ENCODE measurements at regions not wholly inside any gene's neighbourhood (a gene's known extent, or its start where the extent isn't known, plus 50 kb on each side); places are given as distances from the start of the nearest gene placed in this dataset.

GRCh38 chr22:22144858-22145257, 99.7 kb upstream of the VPREB1 start:
- DNase-seq: no peak

- no peak for DNase-seq
Measured at GRCh38 chr22:22143448-22143847, 101.1 kb upstream of the VPREB1 start.

GRCh38 chr22:22142661-22143060, 101.9 kb upstream of the VPREB1 start:
- no peak for DNase-seq

- no peak for DNase-seq
Measured at GRCh38 chr22:22141771-22142591, 102.6 kb upstream of the VPREB1 start.

GRCh38 chr22:22141031-22141430, 103.6 kb upstream of the VPREB1 start:
- DNase-seq: no peak

GRCh38 chr22:22139364-22139763, 105.2 kb upstream of the VPREB1 start:
- no peak for DNase-seq

- DNase-seq: no peak
Measured at GRCh38 chr22:22138915-22139314, 105.7 kb upstream of the VPREB1 start.

GRCh38 chr22:22137891-22138290, 106.7 kb upstream of the VPREB1 start:
- DNase-seq: no peak

- no peak for DNase-seq
Measured at GRCh38 chr22:22133910-22134309, 110.7 kb upstream of the VPREB1 start.

GRCh38 chr22:22130953-22131608, 113.5 kb upstream of the VPREB1 start:
- no peak for DNase-seq

GRCh38 chr22:22129387-22129786, 115.2 kb upstream of the VPREB1 start:
- no peak for DNase-seq

- no peak for DNase-seq
Measured at GRCh38 chr22:22128440-22128839, 116.1 kb upstream of the VPREB1 start.

- no peak for DNase-seq
Measured at GRCh38 chr22:22127100-22127499, 117.5 kb upstream of the VPREB1 start.

GRCh38 chr22:22125579-22126468, 118.8 kb upstream of the VPREB1 start:
- DNase-seq: no peak

GRCh38 chr22:22125028-22125578, 119.5 kb upstream of the VPREB1 start:
- DNase-seq: no peak

GRCh38 chr22:22124374-22124773, 120.2 kb upstream of the VPREB1 start:
- DNase-seq: no peak

GRCh38 chr22:22123960-22124278, 120.7 kb upstream of the VPREB1 start:
- DNase-seq: no peak

- DNase-seq: no peak
Measured at GRCh38 chr22:22123118-22123959, 121.2 kb upstream of the VPREB1 start.

GRCh38 chr22:22122348-22123117, 122.1 kb upstream of the VPREB1 start:
- no peak for DNase-seq

- no peak for DNase-seq
Measured at GRCh38 chr22:22121445-22121844, 123.1 kb upstream of the VPREB1 start.

- no peak for DNase-seq
Measured at GRCh38 chr22:22120160-22120559, 124.4 kb upstream of the VPREB1 start.
